HG03442 (cell line): ENCODE measurements at regions not wholly inside any gene's neighbourhood (a gene's known extent, or its start where the extent isn't known, plus 50 kb on each side); places are given as distances from the start of the nearest gene placed in this dataset.

Experiments
- ATAC-seq: cut with Tn5 transposase; IDR thresholded peaks from one replicate; pipeline ENCODE4 v1.9.1; 2021; ENCODE audit warnings: mild to moderate bottlenecking, moderate library complexity; ENCODE audit not compliant: unreplicated experiment

GRCh38 chr4:3830774-3831528 is 64.8 kb downstream of the ADRA2C start:
- no peak for ATAC-seq

- no peak for ATAC-seq
These were observed 65.5 kb downstream of the ADRA2C start for GRCh38 chr4:3831529-3832150.

- ATAC-seq = no peak
These were observed 66.5 kb downstream of the ADRA2C start for GRCh38 chr4:3832536-3833220.

GRCh38 chr4:3833326-3833989 is 67.3 kb downstream of the ADRA2C start:
- no peak for ATAC-seq

GRCh38 chr4:3834186-3834662 is 68.0 kb downstream of the ADRA2C start:
- ATAC-seq = no peak

GRCh38 chr4:3834663-3835521 is 68.7 kb downstream of the ADRA2C start:
- no peak for ATAC-seq

GRCh38 chr4:3835527-3836405 is 69.6 kb downstream of the ADRA2C start:
- ATAC-seq = no peak

- no peak for ATAC-seq
These were observed 70.2 kb downstream of the ADRA2C start for GRCh38 chr4:3836406-3836755.

GRCh38 chr4:3836756-3837601 is 70.8 kb downstream of the ADRA2C start:
- ATAC-seq = no peak

GRCh38 chr4:3838437-3839380 is 72.5 kb downstream of the ADRA2C start:
- no peak for ATAC-seq

- no peak for ATAC-seq
These were observed 79.0 kb downstream of the ADRA2C start for GRCh38 chr4:3845094-3845743.

- no peak for ATAC-seq
These were observed 79.7 kb downstream of the ADRA2C start for GRCh38 chr4:3845744-3846429.

- no peak for ATAC-seq
These were observed 81.2 kb downstream of the ADRA2C start for GRCh38 chr4:3847211-3847940.

- ATAC-seq = no peak
These were observed 82.1 kb downstream of the ADRA2C start for GRCh38 chr4:3848323-3848722.

- ATAC-seq = no peak
These were observed 83.0 kb downstream of the ADRA2C start for GRCh38 chr4:3849140-3849539.

GRCh38 chr4:3850128-3850527 is 83.9 kb downstream of the ADRA2C start:
- no peak for ATAC-seq
